SJCRH30 (cell line): ENCODE measurements at regions not wholly inside any gene's neighbourhood (a gene's known extent, or its start where the extent isn't known, plus 50 kb on each side); places are given as distances from the start of the nearest gene placed in this dataset.
A peak's percentile ranks its signal among the peaks of the same experiment; 100 is the strongest.
"Not testable (repeated sequence)": the region's sequence is repeated elsewhere in the genome, so short reads cannot be mapped to it uniquely, and the experiment has no call there.

Experiments
- DNase-seq, 2 experiments: peaks; one replicate each; pipeline ENCODE4 v3.0.0-alpha.2; 2015 to 2020
- H3K27ac ChIP-seq: fragments of 250-450 bp; sonication (Bioruptor Pico); 2 replicates; pipeline ENCODE4 v1.5.1; 2020; ENCODE audit warnings: mild to moderate bottlenecking, moderate library complexity
- H3K27me3 ChIP-seq: fragments of 250-450 bp; sonication (Bioruptor Pico); 2 replicates; pipeline ENCODE4 v1.5.1; 2020; ENCODE audit warnings: mild to moderate bottlenecking, moderate library complexity
- H3K36me3 ChIP-seq: fragments of 250-450 bp; sonication (Bioruptor Pico); 2 replicates; pipeline ENCODE4 v1.5.1; 2020; ENCODE audit warnings: mild to moderate bottlenecking, moderate library complexity
- H3K4me1 ChIP-seq: fragments of 250-450 bp; sonication (Bioruptor Pico); 2 replicates; pipeline ENCODE4 v1.5.1; 2020; ENCODE audit warnings: mild to moderate bottlenecking, moderate library complexity
- H3K4me3 ChIP-seq: fragments of 250-450 bp; sonication (Bioruptor Pico); 2 replicates; pipeline ENCODE4 v1.5.1; 2020; ENCODE audit warnings: mild to moderate bottlenecking, moderate library complexity
- H3K9me3 ChIP-seq: fragments of 250-450 bp; sonication (Bioruptor Pico); replicated peaks from 2 replicates; pipeline ENCODE4 v1.5.1; 2020; ENCODE audit warnings: mild to moderate bottlenecking, moderate library complexity

DNA sequence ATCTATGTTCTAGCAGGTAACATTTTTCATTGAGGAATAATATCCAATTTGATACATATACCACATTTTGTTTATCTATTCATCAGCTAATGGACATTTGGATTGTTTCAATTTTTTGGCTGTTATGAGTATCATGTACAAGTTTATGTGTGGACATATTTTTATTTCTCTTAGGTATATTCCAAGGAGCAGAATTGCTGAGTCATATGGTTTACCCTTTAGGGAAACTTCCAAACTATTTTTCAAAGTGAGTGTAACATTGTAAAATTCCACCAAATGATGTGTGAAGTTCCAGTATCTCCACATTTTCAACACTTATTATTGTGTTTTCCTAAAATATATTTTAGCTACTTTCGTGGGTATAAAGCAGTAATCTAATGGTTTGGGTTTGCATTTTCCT is 1789.9 kb downstream of the MRPL39 start:
- Histone ChIP-seq H3K4me1 (no peaks in the 10 kb centered on the region), H3K9me3 (no peaks in the 10 kb centered on the region), H3K27ac (no peak overlapping the region), H3K27me3 (no peaks in the 10 kb centered on the region), H3K36me3 (no peaks in the 10 kb centered on the region), H3K4me3 (no peak overlapping the region)
- DNase-seq, result no peak

GRCh38 chr21:23812485-23812884 is 1794.8 kb downstream of the MRPL39 start:
- no peak for DNase-seq
- H3K4me1 ChIP-seq, result no peaks in the 10 kb centered on the region
- H3K4me3 ChIP-seq, result no peak overlapping the region
- no peaks in the 10 kb centered on the region for H3K36me3 ChIP-seq
- no peak overlapping the region for H3K27ac ChIP-seq
- H3K27me3 ChIP-seq, result no peaks in the 10 kb centered on the region
- no peaks in the 10 kb centered on the region for H3K9me3 ChIP-seq

- DNase-seq, result no peak
Observed at GRCh38 chr21:23811805-23812204, 1795.5 kb downstream of the MRPL39 start.

GRCh38 chr21:23809573-23809972 is 1797.7 kb downstream of the MRPL39 start:
- no peak overlapping the region for H3K27ac ChIP-seq
- no peaks in the 10 kb centered on the region for H3K36me3 ChIP-seq
- no peaks in the 10 kb centered on the region for H3K9me3 ChIP-seq
- no peaks in the 10 kb centered on the region for H3K27me3 ChIP-seq
- H3K4me1 ChIP-seq, result no peaks in the 10 kb centered on the region
- no peak overlapping the region for H3K4me3 ChIP-seq
- DNase-seq, result no peak

More at GRCh38 chr21:23811805-23812204, 1795.5 kb downstream of the MRPL39 start:
- no peak overlapping the region for H3K4me3 ChIP-seq
- no peak overlapping the region for H3K27ac ChIP-seq
- H3K27me3 ChIP-seq, result no peaks in the 10 kb centered on the region
- no peaks in the 10 kb centered on the region for H3K9me3 ChIP-seq
- H3K36me3 ChIP-seq, result no peaks in the 10 kb centered on the region
- no peaks in the 10 kb centered on the region for H3K4me1 ChIP-seq

- H3K27ac ChIP-seq, H3K9me3 ChIP-seq, H3K27me3 ChIP-seq, H3K4me1 ChIP-seq, H3K36me3 ChIP-seq, DNase-seq, H3K4me3 ChIP-seq: not testable (repeated sequence)
Observed at GRCh38 chr21:23806966-23807548, 1800.2 kb downstream of the MRPL39 start.

GRCh38 chr21:23804866-23805265 is 1802.4 kb downstream of the MRPL39 start:
- H3K27me3 ChIP-seq, result no peaks in the 10 kb centered on the region
- no peaks in the 10 kb centered on the region for H3K4me1 ChIP-seq
- DNase-seq, result peak in 1 of 2 experiments; percentile 4
- no peak overlapping the region for H3K27ac ChIP-seq
- no peaks in the 10 kb centered on the region for H3K36me3 ChIP-seq
- H3K9me3 ChIP-seq, result no peaks in the 10 kb centered on the region
- no peak overlapping the region for H3K4me3 ChIP-seq

DNA sequence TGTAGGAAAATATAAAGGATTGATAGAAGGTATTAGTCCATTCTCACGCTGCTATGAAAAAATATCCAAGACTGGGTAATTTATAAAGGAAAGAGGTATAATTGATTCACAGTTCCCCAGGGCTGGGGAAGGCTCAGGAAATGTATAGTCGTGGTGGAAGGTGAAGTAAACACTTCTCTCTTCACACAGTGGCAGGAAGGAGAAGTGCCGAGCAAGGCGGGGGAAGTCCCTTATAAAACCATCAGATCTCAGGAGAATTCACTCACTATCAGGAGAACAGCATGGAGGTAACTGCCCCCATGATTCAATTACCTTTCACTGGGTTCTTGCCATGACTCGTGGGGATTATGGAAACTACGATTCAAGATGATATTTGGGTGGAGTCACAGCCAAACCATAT is 1806.0 kb downstream of the MRPL39 start:
- DNase-seq, result no peak
- Histone ChIP-seq H3K27me3 (no peaks in the 10 kb centered on the region), H3K4me1 (no peaks in the 10 kb centered on the region), H3K36me3 (no peaks in the 10 kb centered on the region), H3K27ac (no peak overlapping the region), H3K9me3 (no peaks in the 10 kb centered on the region), H3K4me3 (no peak overlapping the region)

DNA sequence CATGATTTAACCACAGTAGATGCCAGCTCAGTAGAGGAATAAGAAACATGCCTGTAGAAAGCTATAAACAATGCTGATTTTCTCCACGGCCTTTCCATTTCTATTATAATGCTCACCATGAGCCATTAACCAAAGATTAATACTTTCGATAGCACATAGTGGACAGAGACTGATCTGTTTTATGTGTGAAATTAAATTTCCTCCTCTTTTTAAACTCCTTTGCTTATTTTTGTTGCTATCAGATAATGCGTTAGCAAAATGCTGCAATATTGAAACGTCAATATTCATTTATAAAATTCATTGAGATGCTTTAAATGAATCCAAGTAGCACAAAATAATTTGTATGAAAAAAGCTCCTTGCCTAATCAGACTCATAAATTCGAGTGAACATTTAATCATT is 1807.9 kb downstream of the MRPL39 start:
- DNase-seq, result no peak
- H3K36me3 ChIP-seq, result no peaks in the 10 kb centered on the region

GRCh38 chr21:23792300-23792699 is 1815.0 kb downstream of the MRPL39 start:
- no peak overlapping the region for H3K27ac ChIP-seq
- H3K36me3 ChIP-seq, result no peaks in the 10 kb centered on the region
- DNase-seq, result no peak
- no peak overlapping the region for H3K4me3 ChIP-seq
- H3K4me1 ChIP-seq, result no peaks in the 10 kb centered on the region
- no peaks in the 10 kb centered on the region for H3K9me3 ChIP-seq
- H3K27me3 ChIP-seq, result no peaks in the 10 kb centered on the region

More for the DNA sequence above, 1807.9 kb downstream of the MRPL39 start:
- H3K9me3 ChIP-seq, result no peaks in the 10 kb centered on the region
- H3K27me3 ChIP-seq, result no peaks in the 10 kb centered on the region
- H3K4me3 ChIP-seq, result no peak overlapping the region
- H3K4me1 ChIP-seq, result no peaks in the 10 kb centered on the region
- no peak overlapping the region for H3K27ac ChIP-seq

GRCh38 chr21:23789864-23790263 is 1817.4 kb downstream of the MRPL39 start:
- H3K27ac ChIP-seq, result no peak overlapping the region
- H3K27me3 ChIP-seq, result no peaks in the 10 kb centered on the region
- no peaks in the 10 kb centered on the region for H3K9me3 ChIP-seq
- H3K4me1 ChIP-seq, result no peaks in the 10 kb centered on the region
- DNase-seq, result no peak
- H3K36me3 ChIP-seq, result no peaks in the 10 kb centered on the region
- H3K4me3 ChIP-seq, result no peak overlapping the region

DNA sequence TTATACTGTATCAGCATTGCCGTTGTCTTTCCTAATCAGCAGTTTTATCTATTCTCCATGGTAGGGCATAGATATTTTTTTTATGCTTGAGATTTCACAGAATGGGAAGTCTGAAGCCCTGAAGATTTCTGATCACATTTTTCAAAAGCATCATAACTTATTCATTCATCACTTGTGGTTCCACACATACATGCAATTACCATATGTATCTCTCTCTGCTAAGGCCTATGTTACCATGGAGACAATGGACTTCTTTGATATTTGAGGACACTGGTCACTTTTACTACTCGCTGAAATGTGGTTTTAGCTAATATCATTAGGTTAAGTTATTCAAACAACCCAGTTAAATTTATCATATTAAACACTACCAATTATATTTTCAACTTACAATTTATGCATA is 1827.0 kb downstream of the MRPL39 start:
- no peak for DNase-seq
- H3K27me3 ChIP-seq, result no peaks in the 10 kb centered on the region
- H3K4me3 ChIP-seq, result no peak overlapping the region
- H3K36me3 ChIP-seq, result no peaks in the 10 kb centered on the region
- no peaks in the 10 kb centered on the region for H3K9me3 ChIP-seq
- H3K4me1 ChIP-seq, result no peaks in the 10 kb centered on the region
- no peak overlapping the region for H3K27ac ChIP-seq

GRCh38 chr21:23743821-23744220 is 1863.5 kb downstream of the MRPL39 start:
- Histone ChIP-seq H3K4me3 (no peak overlapping the region), H3K27ac (no peak overlapping the region), H3K9me3 (no peaks in the 10 kb centered on the region), H3K4me1 (no peaks in the 10 kb centered on the region), H3K36me3 (no peaks in the 10 kb centered on the region), H3K27me3 (no peaks in the 10 kb centered on the region)
- DNase-seq, result no peak

DNA sequence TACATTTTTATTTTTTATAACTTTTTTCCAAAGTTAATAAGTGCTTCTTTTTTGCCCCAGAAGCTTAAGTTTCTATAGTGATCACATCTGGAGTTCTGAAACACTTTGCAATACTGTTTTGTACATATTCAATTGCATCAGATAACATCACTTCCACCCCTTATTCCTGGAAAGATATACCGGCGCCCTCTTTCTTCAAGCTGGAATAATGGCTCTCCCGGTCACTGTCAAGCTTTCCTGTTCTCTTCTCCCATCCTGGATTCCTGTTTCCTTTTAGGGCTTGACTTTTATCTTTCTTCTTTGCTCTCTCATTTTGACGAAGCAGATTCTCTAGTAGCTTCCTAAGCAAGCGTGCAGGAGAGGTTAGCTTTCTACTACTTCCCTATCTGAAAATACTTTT is 1866.8 kb downstream of the MRPL39 start:
- H3K4me3 ChIP-seq, result no peak overlapping the region
- no peaks in the 10 kb centered on the region for H3K36me3 ChIP-seq
- DNase-seq, result no peak
- H3K4me1 ChIP-seq, result no peaks in the 10 kb centered on the region
- H3K9me3 ChIP-seq, result no peaks in the 10 kb centered on the region
- H3K27ac ChIP-seq, result no peak overlapping the region
- no peaks in the 10 kb centered on the region for H3K27me3 ChIP-seq

GRCh38 chr21:23732776-23733175 is 1874.5 kb downstream of the MRPL39 start:
- no peaks in the 10 kb centered on the region for H3K9me3 ChIP-seq
- no peak for DNase-seq
- no peaks in the 10 kb centered on the region for H3K27me3 ChIP-seq
- H3K4me1 ChIP-seq, result no peaks in the 10 kb centered on the region
- no peaks in the 10 kb centered on the region for H3K36me3 ChIP-seq
- no peak overlapping the region for H3K27ac ChIP-seq
- H3K4me3 ChIP-seq, result no peak overlapping the region

GRCh38 chr21:23729331-23729730 is 1878.0 kb downstream of the MRPL39 start:
- Histone ChIP-seq H3K4me1 (no peaks in the 10 kb centered on the region), H3K27me3 (no peaks in the 10 kb centered on the region), H3K4me3 (no peak overlapping the region), H3K36me3 (no peaks in the 10 kb centered on the region), H3K27ac (no peak overlapping the region), H3K9me3 (no peaks in the 10 kb centered on the region)
- DNase-seq, result no peak

DNA sequence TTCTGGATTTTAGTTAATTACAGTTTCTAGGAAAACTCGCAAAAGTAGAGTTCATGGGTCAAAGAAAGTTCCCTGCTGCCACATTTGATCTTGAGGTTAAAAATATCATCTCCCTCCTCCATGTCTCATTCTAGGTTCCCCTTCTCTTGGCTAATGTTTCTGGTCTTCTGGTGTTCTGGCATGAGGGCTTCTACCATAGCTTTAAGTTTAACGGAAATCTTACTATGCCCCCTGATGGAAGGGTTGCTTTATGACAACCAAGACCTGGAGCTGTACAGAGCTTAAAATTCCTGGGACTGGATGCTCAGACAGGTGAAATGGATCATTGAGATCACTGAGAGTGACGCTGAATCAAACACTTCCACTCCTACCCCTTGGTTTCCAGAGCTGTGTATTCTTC is 1881.7 kb downstream of the MRPL39 start:
- no peak overlapping the region for H3K4me3 ChIP-seq
- no peaks in the 10 kb centered on the region for H3K36me3 ChIP-seq
- H3K27ac ChIP-seq, result no peak overlapping the region
- H3K27me3 ChIP-seq, result no peaks in the 10 kb centered on the region
- no peaks in the 10 kb centered on the region for H3K9me3 ChIP-seq
- peak in 1 of 2 experiments; percentile 22 for DNase-seq
- no peaks in the 10 kb centered on the region for H3K4me1 ChIP-seq
